Caco-2 (cell line): ENCODE measurements at regions not wholly inside any gene's neighbourhood (a gene's known extent, or its start where the extent isn't known, plus 50 kb on each side); places are given as distances from the start of the nearest gene placed in this dataset.

Experiments
- BruUV-seq: library from RNA; stranded (reverse); fragments of 400-500 nt; replicated peaks from 2 replicates; lab custom pipeline; 2021; lab: Mats Ljungman, UMichigan
- CTCF ChIA-PET: fragments of 300-600 bp; sonication (Branson Sonifier 250); formaldehyde crosslinking; loops from one replicate; lab custom pipeline; 2022; ENCODE audit warnings: antibody characterized with exemption; lab: Charles Lee
- POLR2A ChIA-PET: fragments of 300-600 bp; sonication (Branson Sonifier 250); formaldehyde crosslinking; loops from one replicate; lab custom pipeline; 2022; ENCODE audit warnings: antibody characterized with exemption; lab: Charles Lee
- DNase-seq, 2 experiments: peaks; one replicate each; pipeline versions ENCODE4 v3.0.0 to v3.0.0-alpha.2; 2020 to 2022
- H3K27me3 ChIP-seq: replicated peaks from 2 replicates; pipeline ENCODE4 v1.6.0; 2011; ENCODE audit warnings: low read length; ENCODE audit not compliant: control insufficient read depth, insufficient read depth
- H3K36me3 ChIP-seq: 2 replicates; pipeline ENCODE4 v1.5.1; 2011; ENCODE audit warnings: low read length; ENCODE audit not compliant: control insufficient read depth, insufficient read depth
- H3K4me1 ChIP-seq: fragments of 250-450 bp; sonication (Bioruptor Pico); 2 replicates; pipeline ENCODE4 v1.5.1; 2020; ENCODE audit warnings: mild to moderate bottlenecking
- H3K4me3 ChIP-seq: 2 replicates; pipeline ENCODE4 v1.5.1; 2011; ENCODE audit warnings: low read depth, mild to moderate bottlenecking, control low read depth, low read length
- H3K9me3 ChIP-seq: fragments of 250-450 bp; sonication (Bioruptor Pico); 2 replicates; pipeline ENCODE4 v1.5.1; 2020; ENCODE audit warnings: mild to moderate bottlenecking, moderate library complexity
- H3K27ac Mint-ChIP-seq: one replicate; pipeline ENCODE4 v1.8.0; 2022; ENCODE audit warnings: mixed read lengths; ENCODE audit not compliant: unreplicated experiment
- H3K27me3 Mint-ChIP-seq: one replicate; pipeline ENCODE4 v1.8.0; 2022; ENCODE audit warnings: mixed read lengths; ENCODE audit not compliant: insufficient read depth, unreplicated experiment
- H3K36me3 Mint-ChIP-seq: one replicate; pipeline ENCODE4 v1.8.0; 2022; ENCODE audit warnings: mild to moderate bottlenecking, mixed read lengths; ENCODE audit not compliant: insufficient read depth, unreplicated experiment
- H3K4me1 Mint-ChIP-seq: one replicate; pipeline ENCODE4 v1.8.0; 2022; ENCODE audit warnings: low read depth, mixed read lengths; ENCODE audit not compliant: unreplicated experiment
- H3K4me3 Mint-ChIP-seq: one replicate; pipeline ENCODE4 v1.8.0; 2022; ENCODE audit warnings: mild to moderate bottlenecking, moderate library complexity, mixed read lengths; ENCODE audit not compliant: unreplicated experiment
- H3K9me3 Mint-ChIP-seq: one replicate; pipeline ENCODE4 v1.8.0; 2022; ENCODE audit warnings: mixed read lengths; ENCODE audit not compliant: unreplicated experiment
- CTCF ChIP-seq, 2 experiments: fragments of 200-600 bp in 1 of 2; IDR thresholded peaks; 1 replicate in 1 of 2; 2 replicates in 1 of 2; pipeline versions ENCODE4 v1.5.1 to v1.8.0; 2011 to 2022; ENCODE audit warnings: antibody characterized with exemption in 1 of 2, control low read depth in 1 of 2, inconsistent platforms in 1 of 2, low read depth in 1 of 2, low read length in 1 of 2, mild to moderate bottlenecking in 1 of 2, moderate library complexity in 1 of 2; ENCODE audit not compliant: insufficient read depth in 1 of 2, severe bottlenecking in 1 of 2, unreplicated experiment in 1 of 2
- intact Hi-C: fragments of 100-400 bp; cut with micrococcal nuclease; formaldehyde crosslinking; loops from one replicate; pipeline ENCODE4 v1.10.0; 2022; ENCODE audit not compliant: unreplicated experiment

DNA sequence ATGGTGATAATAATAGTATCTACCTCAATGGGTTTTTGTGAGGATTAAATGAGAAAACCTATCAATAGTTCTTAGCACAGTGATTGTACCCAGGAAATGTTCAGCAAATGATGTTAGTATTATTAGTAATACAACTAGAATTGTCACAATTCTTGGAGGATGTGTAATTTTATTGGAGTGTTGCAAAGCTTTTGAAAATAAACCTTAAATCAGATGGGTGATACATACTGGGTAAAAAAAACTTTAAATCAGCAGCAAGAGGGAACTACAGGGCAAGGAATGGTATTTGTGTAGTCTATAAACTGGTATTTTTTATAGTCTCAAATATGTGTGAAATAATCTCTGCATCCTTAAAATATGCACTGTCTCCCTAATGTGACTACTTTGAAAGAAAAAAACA lies 371.6 kb downstream of the PIK3R1 start:
- ChIA-PET CTCF (no interaction called here), POLR2A (no interaction called here)
- H3K9me3 Mint-ChIP-seq = no peaks in the 10 kb centered on the region
- Histone ChIP-seq H3K27me3 (no peaks in the 10 kb centered on the region), H3K4me1 (no peaks in the 10 kb centered on the region), H3K4me3 (no peak overlapping the region), H3K36me3 (no peaks in the 10 kb centered on the region), H3K9me3 (0 out of 2 replicates have a peak, but pooled peaks cover 4% of the 10 kb centered on the region)
- intact Hi-C loops = no loop called here
- no peak overlapping the region for H3K27ac Mint-ChIP-seq
- no peaks in the 10 kb centered on the region for H3K36me3 Mint-ChIP-seq
- no peak overlapping the region for H3K4me3 Mint-ChIP-seq
- no peak for DNase-seq
- no peaks in the 10 kb centered on the region for H3K4me1 Mint-ChIP-seq
- TF ChIP-seq CTCF (IDR thresholded peaks at IDR 0.05; ENCODE audit: insufficient read depth in 1 of 2, low read depth in 1 of 2, low read length in 1 of 2, severe bottlenecking in 1 of 2, unreplicated experiment in 1 of 2) = no peak
- BruUV-seq = no TSS peak
- H3K27me3 Mint-ChIP-seq = no peaks in the 10 kb centered on the region

GRCh38 chr5:68591850-68592249 lies 376.3 kb downstream of the PIK3R1 start:
- H3K4me1 ChIP-seq = no peaks in the 10 kb centered on the region
- 0 out of 2 replicates have a peak, but pooled peaks cover 4% of the 10 kb centered on the region for H3K9me3 ChIP-seq
- no peak for TF ChIP-seq CTCF (IDR thresholded peaks at IDR 0.05; ENCODE audit: insufficient read depth in 1 of 2, low read depth in 1 of 2, low read length in 1 of 2, severe bottlenecking in 1 of 2, unreplicated experiment in 1 of 2)
- no peaks in the 10 kb centered on the region for H3K36me3 Mint-ChIP-seq
- intact Hi-C loops = no loop called here
- no peaks in the 10 kb centered on the region for H3K9me3 Mint-ChIP-seq
- ChIA-PET CTCF (no interaction called here), POLR2A (no interaction called here)
- H3K4me1 Mint-ChIP-seq = no peaks in the 10 kb centered on the region
- H3K27me3 ChIP-seq = no peaks in the 10 kb centered on the region
- BruUV-seq = no TSS peak
- no peaks in the 10 kb centered on the region for H3K27me3 Mint-ChIP-seq
- no peak overlapping the region for H3K27ac Mint-ChIP-seq
- H3K4me3 Mint-ChIP-seq = no peak overlapping the region
- no peak for DNase-seq
- H3K36me3 ChIP-seq = no peaks in the 10 kb centered on the region
- no peak overlapping the region for H3K4me3 ChIP-seq

- no TSS peak for BruUV-seq
- Mint-ChIP-seq H3K9me3 (no peaks in the 10 kb centered on the region), H3K27ac (no peak overlapping the region), H3K4me1 (no peaks in the 10 kb centered on the region), H3K36me3 (no peaks in the 10 kb centered on the region), H3K4me3 (no peak overlapping the region), H3K27me3 (no peaks in the 10 kb centered on the region)
- Histone ChIP-seq H3K9me3 (0 out of 2 replicates have a peak, but pooled peaks cover 4% of the 10 kb centered on the region), H3K4me3 (no peak overlapping the region), H3K36me3 (no peaks in the 10 kb centered on the region), H3K4me1 (no peaks in the 10 kb centered on the region), H3K27me3 (no peaks in the 10 kb centered on the region)
- no peak for TF ChIP-seq CTCF (IDR thresholded peaks at IDR 0.05; ENCODE audit: insufficient read depth in 1 of 2, low read depth in 1 of 2, low read length in 1 of 2, severe bottlenecking in 1 of 2, unreplicated experiment in 1 of 2)
- intact Hi-C loops = no loop called here
- DNase-seq = no peak
- CTCF ChIA-PET = no interaction called here
- POLR2A ChIA-PET = no interaction called here
These were observed 376.8 kb downstream of the PIK3R1 start for GRCh38 chr5:68592351-68592750.
